ENCODE measurements at regions not wholly inside any gene's neighbourhood (a gene's known extent, or its start where the extent isn't known, plus 50 kb on each side); places are given as distances from the start of the nearest gene placed in this dataset.

DNA sequence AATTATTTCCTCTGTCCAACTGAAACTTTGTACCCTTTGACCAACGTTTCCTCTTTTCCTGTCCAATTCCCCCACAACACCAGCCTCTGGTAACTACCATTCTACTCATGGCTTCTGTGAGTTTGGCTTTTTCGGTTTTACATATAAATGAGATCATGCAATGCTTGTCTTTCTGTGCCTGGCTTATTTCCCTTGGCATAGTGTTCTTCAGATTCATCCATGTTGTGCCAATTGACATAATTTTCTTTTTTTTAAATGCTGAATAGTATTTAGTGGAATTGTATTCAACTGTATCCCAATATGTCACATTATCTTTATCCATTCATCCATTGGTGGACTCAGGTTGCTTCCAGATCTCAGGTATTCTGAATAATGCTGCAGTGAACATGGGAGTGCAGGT is 222.5 kb upstream of the GALNTL6 start:
- H3K27ac ChIP-seq (ENCODE audit: low read depth, low read length): no peak overlapping the region
- H2AFZ ChIP-seq (ENCODE audit: insufficient read depth, low read length, poor library complexity): no peak overlapping the region
- no peak overlapping the region for H3K9ac ChIP-seq (ENCODE audit: low read length)
- no peak overlapping the region for H4K12ac ChIP-seq (ENCODE audit: low read depth, low read length)
- no peak overlapping the region for H2BK12ac ChIP-seq (ENCODE audit: low read length)
- H3K18ac ChIP-seq (ENCODE audit: low read length): no peak overlapping the region
- H3K4me2 ChIP-seq (ENCODE audit: low read length): no peak overlapping the region
- H2AK5ac ChIP-seq (ENCODE audit: low read length): no peak overlapping the region
- no peaks in the 10 kb centered on the region for H3K79me1 ChIP-seq (ENCODE audit: low read length)
- no peak overlapping the region for H4K8ac ChIP-seq (ENCODE audit: low read depth, low read length)
- H4K91ac ChIP-seq (ENCODE audit: low read depth, low read length): no peak overlapping the region
- no peaks in the 10 kb centered on the region for H3K9me3 ChIP-seq (ENCODE audit: insufficient read depth, low read depth, low read length)
- no peak overlapping the region for H3K14ac ChIP-seq (ENCODE audit: low read length)
- H3K4me3 ChIP-seq (ENCODE audit: low read depth, low read length): no peak overlapping the region
- no peaks in the 10 kb centered on the region for H3K36me3 ChIP-seq (ENCODE audit: control insufficient read depth in 1 of 2, insufficient read depth in 2 of 2, low read length in 2 of 2)
- no peaks in the 10 kb centered on the region for H3K27me3 ChIP-seq (ENCODE audit: insufficient read depth, low read length)
- no peak overlapping the region for H2BK5ac ChIP-seq (ENCODE audit: low read depth, low read length, poor library complexity)
- no peak overlapping the region for H3K23ac ChIP-seq (ENCODE audit: low read length)
- DNase-seq: no peak
- no peak overlapping the region for H2BK120ac ChIP-seq (ENCODE audit: insufficient read depth, low read length, poor library complexity)
- no CpG with 5 or more reads among the region's 2 CpGs for WGBS (ENCODE audit: extremely low coverage, insufficient coverage, insufficient read length)
- peaks cover 0 to 2% of the 10 kb centered on the region in 2 experiments for H3K4me1 ChIP-seq (ENCODE audit: control insufficient read depth in 1 of 2, insufficient read depth in 2 of 2, low read length in 2 of 2)
- no peaks in the 10 kb centered on the region for H3K79me2 ChIP-seq (ENCODE audit: control insufficient read depth, insufficient read depth, low read length, poor library complexity)
- no peak overlapping the region for H3K4ac ChIP-seq (ENCODE audit: low read depth, low read length)

DNA sequence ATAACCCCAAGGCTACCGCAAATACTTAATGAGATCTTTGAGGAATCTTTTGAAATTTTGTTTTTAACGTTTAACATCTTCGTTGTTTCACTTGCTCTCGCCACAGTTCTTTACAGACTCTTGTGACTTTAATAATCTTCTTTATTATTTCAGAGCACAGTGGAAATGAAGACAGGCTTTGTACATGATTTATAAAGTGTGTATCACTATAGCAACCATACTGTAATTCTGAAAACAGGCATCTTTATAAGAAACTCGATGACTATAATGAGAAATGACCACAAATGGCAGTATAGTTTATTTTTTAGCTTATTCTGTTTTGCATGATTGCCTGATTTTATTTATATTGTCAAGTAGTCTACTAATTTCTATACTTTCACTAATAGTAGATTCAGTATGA is 224.4 kb upstream of the GALNTL6 start:
- no peak overlapping the region for H3K4me2 ChIP-seq (ENCODE audit: low read length)
- no peak overlapping the region for H2BK5ac ChIP-seq (ENCODE audit: low read depth, low read length, poor library complexity)
- no CpG with 5 or more reads among the region's 5 CpGs for WGBS (ENCODE audit: extremely low coverage, insufficient coverage, insufficient read length)
- no peak overlapping the region for H3K4ac ChIP-seq (ENCODE audit: low read depth, low read length)
- no peak overlapping the region for H3K14ac ChIP-seq (ENCODE audit: low read length)
- H3K79me1 ChIP-seq (ENCODE audit: low read length): peaks cover 2% of the 10 kb centered on the region
- H3K79me2 ChIP-seq (ENCODE audit: control insufficient read depth, insufficient read depth, low read length, poor library complexity): no peaks in the 10 kb centered on the region
- H3K9me3 ChIP-seq (ENCODE audit: insufficient read depth, low read depth, low read length): no peaks in the 10 kb centered on the region
- no peak overlapping the region for H3K18ac ChIP-seq (ENCODE audit: low read length)
- no peak overlapping the region for H3K23ac ChIP-seq (ENCODE audit: low read length)
- no peaks in the 10 kb centered on the region for H3K27me3 ChIP-seq (ENCODE audit: insufficient read depth, low read length)
- H3K36me3 ChIP-seq (ENCODE audit: control insufficient read depth in 1 of 2, insufficient read depth in 2 of 2, low read length in 2 of 2): peaks cover 0 to 2% of the 10 kb centered on the region in 2 experiments
- H3K27ac ChIP-seq (ENCODE audit: low read depth, low read length): no peak overlapping the region
- H3K9ac ChIP-seq (ENCODE audit: low read length): no peak overlapping the region
- DNase-seq: no peak
- no peak overlapping the region for H2BK12ac ChIP-seq (ENCODE audit: low read length)
- no peak overlapping the region for H4K91ac ChIP-seq (ENCODE audit: low read depth, low read length)
- no peak overlapping the region for H2AFZ ChIP-seq (ENCODE audit: insufficient read depth, low read length, poor library complexity)
- H3K4me1 ChIP-seq (ENCODE audit: control insufficient read depth in 1 of 2, insufficient read depth in 2 of 2, low read length in 2 of 2): peaks cover 0 to 2% of the 10 kb centered on the region in 2 experiments
- no peak overlapping the region for H4K8ac ChIP-seq (ENCODE audit: low read depth, low read length)
- H2AK5ac ChIP-seq (ENCODE audit: low read length): no peak overlapping the region
- H4K12ac ChIP-seq (ENCODE audit: low read depth, low read length): no peak overlapping the region
- H3K4me3 ChIP-seq (ENCODE audit: low read depth, low read length): no peak overlapping the region
- H2BK120ac ChIP-seq (ENCODE audit: insufficient read depth, low read length, poor library complexity): no peak overlapping the region

DNA sequence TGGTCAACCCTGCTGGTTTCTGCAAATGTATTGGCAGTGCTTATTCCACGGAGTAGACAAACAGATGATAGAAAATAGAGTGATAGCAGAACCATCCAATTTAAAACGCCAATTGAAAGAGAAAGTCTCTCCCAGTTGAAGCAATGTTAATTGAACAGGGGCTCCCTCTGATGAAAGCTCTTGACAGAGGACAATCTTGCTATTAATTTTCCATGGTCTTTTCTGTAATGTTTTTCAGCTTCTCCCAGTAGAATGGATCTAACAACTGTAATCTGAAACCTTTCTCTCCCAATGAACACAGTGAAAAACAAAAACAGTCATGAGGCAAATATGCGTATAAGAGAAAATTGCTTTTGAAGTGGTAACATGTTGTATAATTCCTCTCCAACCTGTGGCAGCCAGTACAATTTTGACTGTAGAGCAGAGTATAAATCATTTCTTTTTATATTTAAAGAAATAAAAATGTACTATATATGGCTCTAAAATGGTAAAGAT is 225.1 kb upstream of the GALNTL6 start:
- Histone ChIP-seq H3K27ac (ENCODE audit: low read depth, low read length) (peak overlapping the region; percentile 51), H3K4me1 (ENCODE audit: control insufficient read depth in 1 of 2, insufficient read depth in 2 of 2, low read length in 2 of 2) (peaks cover 0 to 2% of the 10 kb centered on the region in 2 experiments), H3K4me3 (ENCODE audit: low read depth, low read length) (no peak overlapping the region), H3K79me1 (ENCODE audit: low read length) (peaks cover 2% of the 10 kb centered on the region), H3K14ac (ENCODE audit: low read length) (no peak overlapping the region), H3K4ac (ENCODE audit: low read depth, low read length) (no peak overlapping the region), H3K18ac (ENCODE audit: low read length) (no peak overlapping the region), H3K79me2 (ENCODE audit: control insufficient read depth, insufficient read depth, low read length, poor library complexity) (no peaks in the 10 kb centered on the region), H2AK5ac (ENCODE audit: low read length) (no peak overlapping the region), H3K9me3 (ENCODE audit: insufficient read depth, low read depth, low read length) (no peaks in the 10 kb centered on the region), H2BK12ac (ENCODE audit: low read length) (no peak overlapping the region), H2BK5ac (ENCODE audit: low read depth, low read length, poor library complexity) (no peak overlapping the region), H3K9ac (ENCODE audit: low read length) (no peak overlapping the region), H3K4me2 (ENCODE audit: low read length) (no peak overlapping the region), H3K23ac (ENCODE audit: low read length) (no peak overlapping the region), H4K8ac (ENCODE audit: low read depth, low read length) (no peak overlapping the region), H3K27me3 (ENCODE audit: insufficient read depth, low read length) (no peaks in the 10 kb centered on the region), H2BK120ac (ENCODE audit: insufficient read depth, low read length, poor library complexity) (no peak overlapping the region), H2AFZ (ENCODE audit: insufficient read depth, low read length, poor library complexity) (no peak overlapping the region), H4K91ac (ENCODE audit: low read depth, low read length) (no peak overlapping the region), H4K12ac (ENCODE audit: low read depth, low read length) (no peak overlapping the region), H3K36me3 (ENCODE audit: control insufficient read depth in 1 of 2, insufficient read depth in 2 of 2, low read length in 2 of 2) (peaks cover 0 to 2% of the 10 kb centered on the region in 2 experiments)
- no peak for DNase-seq
- no CpG with 5 or more reads among the region's 3 CpGs for WGBS (ENCODE audit: extremely low coverage, insufficient coverage, insufficient read length)

DNA sequence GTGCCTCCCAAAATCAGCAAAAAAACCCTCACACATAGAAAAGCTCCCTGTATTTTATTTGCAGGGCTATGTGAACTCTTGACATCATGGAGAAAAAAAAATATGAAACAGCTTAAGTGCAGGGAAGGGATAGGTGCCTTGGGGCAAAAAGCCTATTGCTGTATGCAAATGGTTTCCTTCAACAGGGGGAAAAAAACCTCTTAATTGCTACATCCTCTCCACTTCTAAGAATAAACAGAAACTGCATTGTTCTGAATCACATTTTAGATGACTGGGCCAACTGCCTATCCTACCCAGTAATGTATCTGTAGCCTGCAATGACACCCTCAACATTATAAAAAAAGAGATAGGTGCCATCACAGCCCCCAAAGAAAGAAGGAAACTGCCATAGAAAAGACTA is 229.4 kb upstream of the GALNTL6 start:
- no peak overlapping the region for H3K4ac ChIP-seq (ENCODE audit: low read depth, low read length)
- H3K9ac ChIP-seq (ENCODE audit: low read length): no peak overlapping the region
- H3K18ac ChIP-seq (ENCODE audit: low read length): no peak overlapping the region
- H3K23ac ChIP-seq (ENCODE audit: low read length): no peak overlapping the region
- H2BK120ac ChIP-seq (ENCODE audit: insufficient read depth, low read length, poor library complexity): no peak overlapping the region
- H3K4me2 ChIP-seq (ENCODE audit: low read length): no peak overlapping the region
- H3K4me3 ChIP-seq (ENCODE audit: low read depth, low read length): no peak overlapping the region
- no peak overlapping the region for H2BK5ac ChIP-seq (ENCODE audit: low read depth, low read length, poor library complexity)
- no peaks in the 10 kb centered on the region for H3K9me3 ChIP-seq (ENCODE audit: insufficient read depth, low read depth, low read length)
- no peak overlapping the region for H4K8ac ChIP-seq (ENCODE audit: low read depth, low read length)
- peaks cover 2% of the 10 kb centered on the region for H3K79me1 ChIP-seq (ENCODE audit: low read length)
- H2AFZ ChIP-seq (ENCODE audit: insufficient read depth, low read length, poor library complexity): no peak overlapping the region
- no peak overlapping the region for H3K27ac ChIP-seq (ENCODE audit: low read depth, low read length)
- no peaks in the 10 kb centered on the region for H3K27me3 ChIP-seq (ENCODE audit: insufficient read depth, low read length)
- no peak overlapping the region for H4K91ac ChIP-seq (ENCODE audit: low read depth, low read length)
- H3K4me1 ChIP-seq (ENCODE audit: control insufficient read depth in 1 of 2, insufficient read depth in 2 of 2, low read length in 2 of 2): peaks cover 0 to 2% of the 10 kb centered on the region in 2 experiments
- H3K36me3 ChIP-seq (ENCODE audit: control insufficient read depth in 1 of 2, insufficient read depth in 2 of 2, low read length in 2 of 2): peaks cover 0 to 2% of the 10 kb centered on the region in 2 experiments
- no peak overlapping the region for H2BK12ac ChIP-seq (ENCODE audit: low read length)
- no peak overlapping the region for H4K12ac ChIP-seq (ENCODE audit: low read depth, low read length)
- no peak for DNase-seq
- no peak overlapping the region for H2AK5ac ChIP-seq (ENCODE audit: low read length)
- no peaks in the 10 kb centered on the region for H3K79me2 ChIP-seq (ENCODE audit: control insufficient read depth, insufficient read depth, low read length, poor library complexity)
- no peak overlapping the region for H3K14ac ChIP-seq (ENCODE audit: low read length)
